ENCODE measurements at regions not wholly inside any gene's neighbourhood (a gene's known extent, or its start where the extent isn't known, plus 50 kb on each side); places are given as distances from the start of the nearest gene placed in this dataset.

DNA sequence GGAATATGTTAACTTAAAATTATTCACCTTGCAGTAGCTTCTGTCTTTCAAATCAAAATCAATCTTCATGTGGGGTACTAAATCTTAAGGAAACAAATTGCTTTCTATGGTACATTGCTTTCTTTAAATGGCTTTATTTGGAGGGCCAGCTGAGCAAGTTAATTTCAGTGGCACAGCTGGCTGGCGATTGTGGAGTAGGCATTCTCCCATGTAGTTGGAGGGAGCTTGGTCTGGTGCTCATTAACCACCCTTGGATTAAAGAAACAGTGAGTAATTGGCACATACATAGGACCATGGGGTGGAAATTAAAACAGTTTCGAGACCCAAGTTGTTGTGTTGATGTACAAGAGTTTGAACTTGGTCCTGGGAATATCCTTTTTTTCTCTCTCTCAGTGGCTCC is 201.3 kb upstream of the CHD6 start:
- Mint-ChIP-seq H3K4me1 (peaks cover 9% of the 10 kb centered on the region), H3K9me3 (no peaks in the 10 kb centered on the region), H3K4me3 (no peak overlapping the region), H3K36me3 (ENCODE audit: low read depth) (no peaks in the 10 kb centered on the region), H3K27me3 (ENCODE audit: low read depth, poor library complexity) (no peaks in the 10 kb centered on the region), H3K27ac (no peak overlapping the region)
- no peak for DNase-seq
- TF ChIP-seq, protein P1, sequence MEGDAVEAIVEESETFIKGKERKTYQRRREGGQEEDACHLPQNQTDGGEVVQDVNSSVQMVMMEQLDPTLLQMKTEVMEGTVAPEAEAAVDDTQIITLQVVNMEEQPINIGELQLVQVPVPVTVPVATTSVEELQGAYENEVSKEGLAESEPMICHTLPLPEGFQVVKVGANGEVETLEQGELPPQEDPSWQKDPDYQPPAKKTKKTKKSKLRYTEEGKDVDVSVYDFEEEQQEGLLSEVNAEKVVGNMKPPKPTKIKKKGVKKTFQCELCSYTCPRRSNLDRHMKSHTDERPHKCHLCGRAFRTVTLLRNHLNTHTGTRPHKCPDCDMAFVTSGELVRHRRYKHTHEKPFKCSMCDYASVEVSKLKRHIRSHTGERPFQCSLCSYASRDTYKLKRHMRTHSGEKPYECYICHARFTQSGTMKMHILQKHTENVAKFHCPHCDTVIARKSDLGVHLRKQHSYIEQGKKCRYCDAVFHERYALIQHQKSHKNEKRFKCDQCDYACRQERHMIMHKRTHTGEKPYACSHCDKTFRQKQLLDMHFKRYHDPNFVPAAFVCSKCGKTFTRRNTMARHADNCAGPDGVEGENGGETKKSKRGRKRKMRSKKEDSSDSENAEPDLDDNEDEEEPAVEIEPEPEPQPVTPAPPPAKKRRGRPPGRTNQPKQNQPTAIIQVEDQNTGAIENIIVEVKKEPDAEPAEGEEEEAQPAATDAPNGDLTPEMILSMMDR (IDR thresholded peaks at IDR 0.05), result no peak

DNA sequence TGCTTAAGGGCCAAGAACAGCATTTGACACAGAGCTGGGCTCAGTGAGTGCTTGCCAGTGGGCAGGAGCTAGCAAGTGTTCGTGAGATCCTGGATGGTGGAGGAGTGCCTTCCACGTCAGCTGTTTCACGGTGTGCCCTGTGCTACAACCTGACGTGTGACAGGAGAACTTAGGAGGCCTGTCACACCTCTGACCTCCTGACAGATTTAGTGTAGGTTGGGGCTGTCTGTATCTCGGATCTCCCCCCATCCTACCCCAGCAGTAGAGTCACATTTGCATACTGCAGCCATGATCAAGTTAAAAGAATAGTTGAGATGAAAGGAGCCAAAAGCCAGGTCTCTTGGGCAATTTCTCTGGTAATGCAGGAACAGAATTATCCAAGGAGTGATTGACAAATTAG is 200.8 kb upstream of the CHD6 start:
- Mint-ChIP-seq H3K4me3 (no peak overlapping the region), H3K4me1 (peaks cover 9% of the 10 kb centered on the region), H3K27me3 (ENCODE audit: low read depth, poor library complexity) (no peaks in the 10 kb centered on the region), H3K9me3 (no peaks in the 10 kb centered on the region), H3K27ac (no peak overlapping the region), H3K36me3 (ENCODE audit: low read depth) (no peaks in the 10 kb centered on the region)
- DNase-seq, result no peak
- TF ChIP-seq, protein P1 (IDR thresholded peaks at IDR 0.05), result no peak

DNA sequence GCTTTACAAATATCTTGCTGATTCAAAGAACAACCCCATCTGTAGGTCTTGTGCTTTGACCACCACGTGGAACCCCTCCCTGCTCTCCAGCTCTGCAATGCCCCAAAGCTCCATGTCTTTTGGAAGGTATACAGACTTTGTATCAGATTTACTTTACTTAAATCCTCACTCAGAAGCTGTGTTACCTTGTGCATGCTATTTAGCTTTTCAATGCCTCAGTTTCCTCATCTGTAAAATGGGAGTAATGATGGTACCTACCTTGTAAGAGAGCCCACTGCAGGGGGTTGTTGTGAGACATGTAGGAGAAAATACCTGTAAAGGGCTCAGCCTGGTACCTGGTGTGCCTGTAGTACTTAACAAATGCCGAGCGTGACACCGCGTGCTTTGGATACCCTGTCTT is 200.2 kb upstream of the CHD6 start:
- TF ChIP-seq, protein P1 (IDR thresholded peaks at IDR 0.05), result no peak

DNA sequence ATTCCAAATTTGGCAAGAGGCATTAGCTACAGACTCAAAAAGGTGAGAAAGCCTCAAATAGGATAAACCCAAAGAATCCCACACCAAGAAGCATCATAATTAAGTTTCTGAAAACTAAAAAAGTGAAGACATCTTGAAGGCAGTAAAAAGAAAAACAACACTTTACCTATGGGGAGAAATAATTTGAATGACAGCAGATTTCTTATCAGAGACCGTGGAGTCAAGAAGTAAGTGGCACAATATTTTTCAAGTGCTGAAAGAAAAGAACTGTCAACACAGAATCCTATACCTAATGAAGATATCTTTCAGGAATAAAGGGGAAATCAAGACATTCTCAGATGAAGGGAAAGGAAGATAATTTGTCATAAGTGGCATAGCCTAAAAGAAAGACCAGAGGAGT is 193.3 kb upstream of the CHD6 start:
- no peak overlapping the region for H3K27ac Mint-ChIP-seq
- H3K9me3 Mint-ChIP-seq, result peaks cover 54% of the 10 kb centered on the region
- H3K36me3 Mint-ChIP-seq (ENCODE audit: low read depth), result peaks cover 5% of the 10 kb centered on the region
- no peaks in the 10 kb centered on the region for H3K4me1 Mint-ChIP-seq
- H3K4me3 Mint-ChIP-seq, result no peak overlapping the region
- TF ChIP-seq, protein P1 (IDR thresholded peaks at IDR 0.05), result no peak
- DNase-seq, result no peak
- peaks cover 6% of the 10 kb centered on the region for H3K27me3 Mint-ChIP-seq (ENCODE audit: low read depth, poor library complexity)

More for the DNA sequence above, 200.2 kb upstream of the CHD6 start:
- no peaks in the 10 kb centered on the region for H3K36me3 Mint-ChIP-seq (ENCODE audit: low read depth)
- no peak overlapping the region for H3K27ac Mint-ChIP-seq
- H3K4me1 Mint-ChIP-seq, result peaks cover 9% of the 10 kb centered on the region
- no peak overlapping the region for H3K4me3 Mint-ChIP-seq
- no peaks in the 10 kb centered on the region for H3K27me3 Mint-ChIP-seq (ENCODE audit: low read depth, poor library complexity)
- no peak for DNase-seq
- no peaks in the 10 kb centered on the region for H3K9me3 Mint-ChIP-seq

DNA sequence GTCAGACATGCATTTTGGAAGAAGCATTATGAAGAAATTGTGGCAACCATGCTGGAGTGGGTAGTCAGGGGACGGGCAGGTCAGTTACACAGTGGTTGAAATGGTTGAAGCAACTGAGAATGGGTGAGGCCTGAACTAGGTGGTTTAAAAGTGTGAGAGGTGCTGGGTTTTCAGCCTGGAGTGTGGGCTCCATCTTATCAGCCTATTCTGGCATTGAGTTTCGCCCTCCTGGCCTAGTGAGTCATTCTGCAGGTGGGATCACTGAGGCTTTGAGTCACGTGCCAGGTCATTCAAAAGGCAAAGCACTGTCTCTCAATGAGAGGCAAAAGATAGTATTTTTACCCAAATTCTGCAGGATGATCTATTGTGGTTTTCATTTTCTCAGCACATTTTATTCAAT is 181.9 kb upstream of the CHD6 start:
- Mint-ChIP-seq H3K27me3 (ENCODE audit: low read depth, poor library complexity) (peaks cover 10% of the 10 kb centered on the region), H3K36me3 (ENCODE audit: low read depth) (no peaks in the 10 kb centered on the region), H3K4me3 (no peak overlapping the region), H3K27ac (peak overlapping the region; percentile 13), H3K9me3 (peaks cover 3% of the 10 kb centered on the region), H3K4me1 (no peaks in the 10 kb centered on the region)
- no peak for DNase-seq
- TF ChIP-seq, protein P1 (IDR thresholded peaks at IDR 0.05), result no peak

DNA sequence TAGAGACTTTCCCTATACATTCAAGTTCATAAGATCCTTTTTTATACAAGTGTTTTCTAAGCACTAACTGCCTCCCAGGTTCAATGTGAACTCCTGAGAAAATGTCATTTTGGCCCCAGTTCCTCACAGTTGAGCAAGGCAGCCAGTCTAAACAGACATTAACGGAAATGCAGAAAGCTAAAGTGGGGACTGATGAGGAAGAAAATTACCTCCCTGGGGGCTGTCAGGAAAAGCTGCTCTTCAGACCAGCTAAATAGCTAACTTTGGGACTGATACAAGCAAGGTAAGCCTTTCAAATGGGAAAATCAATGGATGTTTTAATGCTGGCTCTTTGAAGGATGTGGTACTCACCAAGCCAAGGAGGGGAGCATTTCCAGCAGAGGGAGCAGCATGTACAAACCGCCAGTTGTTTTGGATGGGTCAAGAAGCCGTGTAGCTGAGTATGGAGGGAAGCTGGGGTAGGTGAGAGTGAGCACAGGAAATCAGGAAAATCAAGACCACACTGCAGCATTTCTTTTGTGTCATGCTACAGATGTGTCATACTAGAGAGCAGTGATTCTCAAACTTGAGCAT is 180.8 kb upstream of the CHD6 start:
- no peak for DNase-seq
- no peaks in the 10 kb centered on the region for H3K36me3 Mint-ChIP-seq (ENCODE audit: low read depth)

More for the DNA sequence above, 180.8 kb upstream of the CHD6 start:
- peaks cover 10% of the 10 kb centered on the region for H3K27me3 Mint-ChIP-seq (ENCODE audit: low read depth, poor library complexity)
- no peaks in the 10 kb centered on the region for H3K9me3 Mint-ChIP-seq
- H3K4me3 Mint-ChIP-seq, result no peak overlapping the region
- H3K4me1 Mint-ChIP-seq, result no peaks in the 10 kb centered on the region
- no peak overlapping the region for H3K27ac Mint-ChIP-seq
- TF ChIP-seq, protein P1 (IDR thresholded peaks at IDR 0.05), result no peak
